H9 (cell line): ENCODE measurements at regions not wholly inside any gene's neighbourhood (a gene's known extent, or its start where the extent isn't known, plus 50 kb on each side); places are given as distances from the start of the nearest gene placed in this dataset.

Experiments used
- DNase-seq: peaks from one replicate; pipeline ENCODE4 v3.0.0-alpha.2; 2017
- H2AFZ ChIP-seq: one replicate; pipeline ENCODE4 v1.6.1; 2013; ENCODE audit warnings: mild to moderate bottlenecking, low read length, control low read depth, moderate library complexity
- H2AK5ac ChIP-seq: 2 replicates; pipeline ENCODE4 v1.6.1; 2013; ENCODE audit warnings: low read length, control low read depth, mixed read lengths; ENCODE audit not compliant: insufficient read length
- H2BK120ac ChIP-seq: one replicate; pipeline ENCODE4 v1.6.1; 2013; ENCODE audit warnings: low read depth, mild to moderate bottlenecking, low read length, control low read depth, inconsistent platforms; ENCODE audit not compliant: poor library complexity, severe bottlenecking
- H2BK12ac ChIP-seq: 2 replicates; pipeline ENCODE4 v1.6.1; 2013; ENCODE audit warnings: low read length, control low read depth, mixed read lengths, low read depth; ENCODE audit not compliant: insufficient read length
- H2BK15ac ChIP-seq: 2 replicates; pipeline ENCODE4 v1.6.1; 2013; ENCODE audit warnings: low read depth, low read length, control low read depth
- H2BK20ac ChIP-seq: one replicate; pipeline ENCODE4 v1.6.1; 2013; ENCODE audit warnings: low read depth, mild to moderate bottlenecking, low read length, control low read depth, inconsistent platforms; ENCODE audit not compliant: poor library complexity, severe bottlenecking
- H2BK5ac ChIP-seq: 2 replicates; pipeline ENCODE4 v1.6.1; 2013; ENCODE audit warnings: low read length, control low read depth, mixed read lengths; ENCODE audit not compliant: insufficient read length
- H3K14ac ChIP-seq: 2 replicates; pipeline ENCODE4 v1.6.1; 2013; ENCODE audit warnings: low read length, control low read depth; ENCODE audit not compliant: insufficient read depth
- H3K18ac ChIP-seq: 2 replicates; pipeline ENCODE4 v1.6.1; 2013; ENCODE audit warnings: low read depth, mild to moderate bottlenecking, mixed read lengths, low read length, control low read depth; ENCODE audit not compliant: insufficient read length
- H3K23ac ChIP-seq: 2 replicates; pipeline ENCODE4 v1.6.1; 2013; ENCODE audit warnings: low read length, control low read depth, mixed read lengths, low read depth; ENCODE audit not compliant: insufficient read length
- H3K23me2 ChIP-seq: 2 replicates; pipeline ENCODE4 v1.6.1; 2013; ENCODE audit warnings: low read depth, mild to moderate bottlenecking, mixed read lengths, low read length, control low read depth; ENCODE audit not compliant: insufficient read length, poor library complexity, severe bottlenecking
- H3K27ac ChIP-seq: 2 replicates; pipeline ENCODE4 v1.5.1; 2013; ENCODE audit warnings: low read length, control low read depth, mixed read lengths, low read depth; ENCODE audit not compliant: insufficient read length
- H3K27me3 ChIP-seq: 2 replicates; pipeline ENCODE4 v1.6.1; 2013; ENCODE audit warnings: low read length, control low read depth, inconsistent platforms; ENCODE audit not compliant: insufficient read depth
- H3K4ac ChIP-seq: 2 replicates; pipeline ENCODE4 v1.6.1; 2013; ENCODE audit warnings: low read depth, mild to moderate bottlenecking, control low read depth, inconsistent platforms, low read length, moderate library complexity
- H3K4me1 ChIP-seq: 2 replicates; pipeline ENCODE4 v1.6.1; 2013; ENCODE audit warnings: low read length, control low read depth, inconsistent platforms; ENCODE audit not compliant: insufficient read depth
- H3K4me2 ChIP-seq: 2 replicates; pipeline ENCODE4 v1.6.1; 2013; ENCODE audit warnings: low read length, control low read depth, mixed read lengths; ENCODE audit not compliant: insufficient read length, insufficient read depth
- H3K56ac ChIP-seq: 2 replicates; pipeline ENCODE4 v1.6.1; 2013; ENCODE audit warnings: low read depth, mild to moderate bottlenecking, mixed read lengths, low read length, control low read depth; ENCODE audit not compliant: insufficient read length
- H3K79me1 ChIP-seq: 2 replicates; pipeline ENCODE4 v1.6.1; 2013; ENCODE audit warnings: low read depth, mild to moderate bottlenecking, moderate library complexity, low read length, control low read depth, inconsistent platforms; ENCODE audit not compliant: insufficient read depth, poor library complexity, severe bottlenecking
- H3K79me2 ChIP-seq: 2 replicates; pipeline ENCODE4 v1.6.1; 2013; ENCODE audit warnings: low read length, control low read depth, inconsistent platforms; ENCODE audit not compliant: insufficient read depth
- H3K9ac ChIP-seq: 2 replicates; pipeline ENCODE4 v1.6.1; 2013; ENCODE audit warnings: low read length, control low read depth, mixed read lengths; ENCODE audit not compliant: insufficient read length; ENCODE audit errors: extremely low read depth
- H3K9me3 ChIP-seq: one replicate; pipeline ENCODE4 v1.6.1; 2013; ENCODE audit warnings: low read depth, low read length, inconsistent platforms; ENCODE audit not compliant: control insufficient read depth
- H3T11ph ChIP-seq: one replicate; pipeline ENCODE4 v1.6.1; 2013; ENCODE audit warnings: mild to moderate bottlenecking, low read length, control low read depth, inconsistent platforms
- H4K20me1 ChIP-seq: one replicate; pipeline ENCODE4 v1.6.1; 2013; ENCODE audit not compliant: control insufficient read depth, insufficient read length, insufficient read depth
- H4K5ac ChIP-seq: 2 replicates; pipeline ENCODE4 v1.6.1; 2013; ENCODE audit warnings: low read depth, mild to moderate bottlenecking, mixed read lengths, low read length, control low read depth; ENCODE audit not compliant: insufficient read length
- H4K8ac ChIP-seq: replicated peaks from 2 replicates; pipeline ENCODE4 v1.6.1; 2013; ENCODE audit warnings: low read length, control low read depth, mixed read lengths, low read depth; ENCODE audit not compliant: insufficient read length
- H4K91ac ChIP-seq: 2 replicates; pipeline ENCODE4 v1.6.1; 2013; ENCODE audit warnings: low read depth, mild to moderate bottlenecking, moderate library complexity, mixed read lengths, low read length, control low read depth; ENCODE audit not compliant: insufficient read length
- H3K27ac Mint-ChIP-seq, 3 experiments: 2 replicates in 2 of 3; 3 replicates in 1 of 3; pipeline ENCODE4 v1.8.0; 2020 to 2021; ENCODE audit warnings: mixed read lengths in 3 of 3, mild to moderate bottlenecking in 1 of 3, moderate library complexity in 1 of 3
- H3K27me3 Mint-ChIP-seq: 2 replicates; pipeline ENCODE4 v1.8.0; 2021; ENCODE audit warnings: low read depth, mild to moderate bottlenecking, moderate library complexity, mixed read lengths
- H3K36me3 Mint-ChIP-seq, 3 experiments: 2 replicates in 2 of 3; 3 replicates in 1 of 3; pipeline ENCODE4 v1.8.0; 2020 to 2021; ENCODE audit warnings: low read depth in 3 of 3, mixed read lengths in 3 of 3; ENCODE audit not compliant: insufficient read depth in 1 of 3
- H3K4me1 Mint-ChIP-seq, 2 experiments: 2 replicates each; pipeline ENCODE4 v1.8.0; 2020; ENCODE audit warnings: mixed read lengths in 2 of 2
- H3K4me3 Mint-ChIP-seq, 2 experiments: 2 replicates in 1 of 2; 3 replicates in 1 of 2; pipeline ENCODE4 v1.8.0; 2020 to 2021; ENCODE audit warnings: mild to moderate bottlenecking in 2 of 2, mixed read lengths in 2 of 2, moderate library complexity in 1 of 2
- H3K9me3 Mint-ChIP-seq, 2 experiments: 2 replicates in 1 of 2; 3 replicates in 1 of 2; pipeline ENCODE4 v1.8.0; 2020; ENCODE audit warnings: mild to moderate bottlenecking in 2 of 2, mixed read lengths in 2 of 2, moderate library complexity in 1 of 2
- WGBS: extraction: QIAGEN DNeasy Blood & Tissue Kit; methylation state at CpG from one replicate; pipeline ENCODE4 v1.1.7; 2013; ENCODE audit warnings: missing lambda C conversion rate, low lambda C conversion rate, mixed read lengths; ENCODE audit not compliant: insufficient read length; ENCODE audit errors: extremely low coverage; 5-methylcytosine and 5-hydroxymethylcytosine counted together
- TF ChIP-seq, protein P1 (sequence below): fragments of 200-600 bp; sonication (generic); conservative IDR thresholded peaks from 3 replicates; pipeline ENCODE4 v1.8.0; 2021; ENCODE audit warnings: antibody characterized with exemption, mild to moderate bottlenecking

- no peak overlapping the region for H4K91ac ChIP-seq
- H3K9me3 ChIP-seq, result no peaks in the 10 kb centered on the region
- no peaks in the 10 kb centered on the region for H3K79me1 ChIP-seq
- H4K5ac ChIP-seq, result no peak overlapping the region
- no peak overlapping the region for H4K8ac ChIP-seq
- WGBS, result no CpG with 5 or more reads among the region's 2 CpGs
- Mint-ChIP-seq H3K9me3 (no peaks in the 10 kb centered on the region), H3K4me1 (no peaks in the 10 kb centered on the region), H3K27ac (peak overlapping the region in 1 of 3 experiments; percentile 24; a peak in 1 of 7 replicates), H3K4me3 (no peak overlapping the region), H3K36me3 (no peaks in the 10 kb centered on the region), H3K27me3 (no peaks in the 10 kb centered on the region; the same call in 1 of the 2 replicates)
- no peak overlapping the region for H3K14ac ChIP-seq
- H2BK5ac ChIP-seq, result no peak overlapping the region
- H4K20me1 ChIP-seq, result no peaks in the 10 kb centered on the region
- no peaks in the 10 kb centered on the region for H3K27me3 ChIP-seq
- TF ChIP-seq, protein P1, sequence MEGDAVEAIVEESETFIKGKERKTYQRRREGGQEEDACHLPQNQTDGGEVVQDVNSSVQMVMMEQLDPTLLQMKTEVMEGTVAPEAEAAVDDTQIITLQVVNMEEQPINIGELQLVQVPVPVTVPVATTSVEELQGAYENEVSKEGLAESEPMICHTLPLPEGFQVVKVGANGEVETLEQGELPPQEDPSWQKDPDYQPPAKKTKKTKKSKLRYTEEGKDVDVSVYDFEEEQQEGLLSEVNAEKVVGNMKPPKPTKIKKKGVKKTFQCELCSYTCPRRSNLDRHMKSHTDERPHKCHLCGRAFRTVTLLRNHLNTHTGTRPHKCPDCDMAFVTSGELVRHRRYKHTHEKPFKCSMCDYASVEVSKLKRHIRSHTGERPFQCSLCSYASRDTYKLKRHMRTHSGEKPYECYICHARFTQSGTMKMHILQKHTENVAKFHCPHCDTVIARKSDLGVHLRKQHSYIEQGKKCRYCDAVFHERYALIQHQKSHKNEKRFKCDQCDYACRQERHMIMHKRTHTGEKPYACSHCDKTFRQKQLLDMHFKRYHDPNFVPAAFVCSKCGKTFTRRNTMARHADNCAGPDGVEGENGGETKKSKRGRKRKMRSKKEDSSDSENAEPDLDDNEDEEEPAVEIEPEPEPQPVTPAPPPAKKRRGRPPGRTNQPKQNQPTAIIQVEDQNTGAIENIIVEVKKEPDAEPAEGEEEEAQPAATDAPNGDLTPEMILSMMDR, result no peak
- no peak overlapping the region for H3K23ac ChIP-seq
- DNase-seq, result no peak
- no peaks in the 10 kb centered on the region for H3K4me1 ChIP-seq
- H3K9ac ChIP-seq, result no peak overlapping the region
- no peak overlapping the region for H2AK5ac ChIP-seq
- H3K27ac ChIP-seq, result no peak overlapping the region
- H2BK12ac ChIP-seq, result no peak overlapping the region
- no peak overlapping the region for H2BK120ac ChIP-seq
- no peak overlapping the region for H3K4ac ChIP-seq
- H2BK20ac ChIP-seq, result no peak overlapping the region
- H2BK15ac ChIP-seq, result no peak overlapping the region
- H3T11ph ChIP-seq, result no peak overlapping the region
- no peak overlapping the region for H2AFZ ChIP-seq
- no peak overlapping the region for H3K56ac ChIP-seq
- no peak overlapping the region for H3K18ac ChIP-seq
- no peaks in the 10 kb centered on the region for H3K23me2 ChIP-seq
- H3K79me2 ChIP-seq, result no peaks in the 10 kb centered on the region
- H3K4me2 ChIP-seq, result no peak overlapping the region
Measured at GRCh38 chr1:73854527-73854926, 343.4 kb downstream of the LRRIQ3 start.
